Right lobe of liver (tissue), 4 donors: ENCODE measurements at regions not wholly inside any gene's neighbourhood (a gene's known extent, or its start where the extent isn't known, plus 50 kb on each side); places are given as distances from the start of the nearest gene placed in this dataset.

Source experiments
- POLR2A ChIP-seq: fragments of 450-650 bp; IDR thresholded peaks from one replicate; pipeline ENCODE4 v1.6.1; 2017; ENCODE audit warnings: antibody characterized with exemption, mild to moderate bottlenecking
- TF ChIP-seq, protein P1 (sequence below), 4 donors: fragments of 200-600 bp in 3 of 4; fragments of 450-650 bp in 1 of 4; IDR thresholded peaks; one replicate each; pipeline versions ENCODE4 v1.5.1 to v1.8.0; 2016 to 2022; ENCODE audit warnings: antibody characterized with exemption in 4 of 4, mild to moderate bottlenecking in 2 of 4
- donor health status: DM: no; HTN: no; CAD: no.
- donor health status: DM: no; HTN: no; CAD: no.
- donor health status: DM: no; HTN: yes; CAD: no.

- TF ChIP-seq POLR2A = no peak
- TF ChIP-seq, protein P1, sequence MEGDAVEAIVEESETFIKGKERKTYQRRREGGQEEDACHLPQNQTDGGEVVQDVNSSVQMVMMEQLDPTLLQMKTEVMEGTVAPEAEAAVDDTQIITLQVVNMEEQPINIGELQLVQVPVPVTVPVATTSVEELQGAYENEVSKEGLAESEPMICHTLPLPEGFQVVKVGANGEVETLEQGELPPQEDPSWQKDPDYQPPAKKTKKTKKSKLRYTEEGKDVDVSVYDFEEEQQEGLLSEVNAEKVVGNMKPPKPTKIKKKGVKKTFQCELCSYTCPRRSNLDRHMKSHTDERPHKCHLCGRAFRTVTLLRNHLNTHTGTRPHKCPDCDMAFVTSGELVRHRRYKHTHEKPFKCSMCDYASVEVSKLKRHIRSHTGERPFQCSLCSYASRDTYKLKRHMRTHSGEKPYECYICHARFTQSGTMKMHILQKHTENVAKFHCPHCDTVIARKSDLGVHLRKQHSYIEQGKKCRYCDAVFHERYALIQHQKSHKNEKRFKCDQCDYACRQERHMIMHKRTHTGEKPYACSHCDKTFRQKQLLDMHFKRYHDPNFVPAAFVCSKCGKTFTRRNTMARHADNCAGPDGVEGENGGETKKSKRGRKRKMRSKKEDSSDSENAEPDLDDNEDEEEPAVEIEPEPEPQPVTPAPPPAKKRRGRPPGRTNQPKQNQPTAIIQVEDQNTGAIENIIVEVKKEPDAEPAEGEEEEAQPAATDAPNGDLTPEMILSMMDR (IDR thresholded peaks at IDR 0.05) = no peak
Observed at GRCh38 chr10:6944436-6944835, 364.4 kb upstream of the PRKCQ start.
